Karpas-422 (cell line): ENCODE measurements at regions not wholly inside any gene's neighbourhood (a gene's known extent, or its start where the extent isn't known, plus 50 kb on each side); places are given as distances from the start of the nearest gene placed in this dataset.
"Not testable (repeated sequence)": the region's sequence is repeated elsewhere in the genome, so short reads cannot be mapped to it uniquely, and the experiment has no call there.

ENCODE experiments used
- DNase-seq: peaks from one replicate; pipeline ENCODE4 v3.0.0-alpha.2; 2015
- H2AFZ ChIP-seq: fragments of 200-600 bp; sonication (generic); 2 replicates; pipeline ENCODE4 v1.6.1; 2014; ENCODE audit warnings: antibody characterized with exemption, low read length, mixed read lengths
- H3K27ac ChIP-seq: fragments of 200-600 bp; sonication (generic); 2 replicates; pipeline ENCODE4 v1.5.1; 2014; ENCODE audit warnings: mild to moderate bottlenecking, low read length, moderate library complexity
- H3K27me3 ChIP-seq: fragments of 200-600 bp; sonication (generic); 2 replicates; pipeline ENCODE4 v1.6.1; 2014; ENCODE audit warnings: low read length, mixed read lengths
- H3K36me3 ChIP-seq: fragments of 200-600 bp; sonication (generic); 2 replicates; pipeline ENCODE4 v1.6.1; 2014; ENCODE audit warnings: low read length, mixed read lengths; ENCODE audit not compliant: insufficient read depth
- H3K4me1 ChIP-seq: fragments of 200-600 bp; sonication (generic); 2 replicates; pipeline ENCODE4 v1.6.1; 2014; ENCODE audit warnings: mild to moderate bottlenecking, low read length, mixed read lengths
- H3K4me2 ChIP-seq: fragments of 200-600 bp; sonication (generic); 2 replicates; pipeline ENCODE4 v1.6.1; 2014; ENCODE audit warnings: low read length, low read depth, mild to moderate bottlenecking; ENCODE audit not compliant: poor library complexity, severe bottlenecking
- H3K4me3 ChIP-seq: fragments of 200-600 bp; sonication (generic); 2 replicates; pipeline ENCODE4 v1.5.1; 2014; ENCODE audit warnings: mild to moderate bottlenecking, antibody characterized with exemption, low read length, mixed read lengths
- H3K79me2 ChIP-seq: fragments of 200-600 bp; sonication (generic); 2 replicates; pipeline ENCODE4 v1.6.1; 2014; ENCODE audit warnings: mild to moderate bottlenecking, low read length, mixed read lengths
- H3K9ac ChIP-seq: fragments of 200-600 bp; sonication (generic); 2 replicates; pipeline ENCODE4 v1.6.0; 2014; ENCODE audit warnings: low read length
- H3K9me2 ChIP-seq: fragments of 200-600 bp; sonication (generic), shearing (Covaris generic); replicated peaks from 2 replicates; pipeline ENCODE4 v1.6.0; 2014; ENCODE audit warnings: mild to moderate bottlenecking, low read length, moderate library complexity; ENCODE audit not compliant: insufficient read depth
- H3K9me3 ChIP-seq: fragments of 300-700, 200-600 bp; sonication (generic); 2 replicates; pipeline ENCODE4 v1.6.1; 2014; ENCODE audit warnings: low read length, mixed read lengths
- H4K20me1 ChIP-seq: fragments of 200-600 bp; sonication (generic); 2 replicates; pipeline ENCODE4 v1.6.1; 2014; ENCODE audit warnings: mild to moderate bottlenecking, antibody characterized with exemption, low read length, low read depth; ENCODE audit not compliant: insufficient read depth

DNA sequence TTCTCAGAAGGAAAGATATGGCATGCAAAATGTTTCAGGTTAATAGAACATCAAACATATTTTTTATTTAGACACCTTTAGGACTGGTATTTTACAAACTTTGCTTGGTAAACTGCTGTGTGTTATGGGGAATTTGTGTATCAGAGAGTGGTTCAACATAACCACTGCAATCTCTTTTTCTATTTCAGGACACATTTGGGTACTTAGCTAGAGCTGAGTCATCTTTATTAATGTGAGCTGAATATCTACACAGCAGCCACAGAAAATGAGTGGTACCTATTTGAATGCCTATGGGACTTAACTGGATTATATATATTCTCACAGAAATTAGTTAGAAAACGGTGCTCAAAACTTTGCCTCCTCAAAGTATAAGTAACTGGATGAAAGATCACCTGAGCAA, 179.8 kb downstream of the SPDYE17 start:
- H3K9me3 ChIP-seq, H3K9ac ChIP-seq, H3K27ac ChIP-seq, H3K27me3 ChIP-seq, H3K36me3 ChIP-seq, H4K20me1 ChIP-seq, H3K4me2 ChIP-seq, H3K79me2 ChIP-seq, H3K4me3 ChIP-seq, H2AFZ ChIP-seq, H3K4me1 ChIP-seq, DNase-seq, H3K9me2 ChIP-seq: not testable (repeated sequence)

DNA sequence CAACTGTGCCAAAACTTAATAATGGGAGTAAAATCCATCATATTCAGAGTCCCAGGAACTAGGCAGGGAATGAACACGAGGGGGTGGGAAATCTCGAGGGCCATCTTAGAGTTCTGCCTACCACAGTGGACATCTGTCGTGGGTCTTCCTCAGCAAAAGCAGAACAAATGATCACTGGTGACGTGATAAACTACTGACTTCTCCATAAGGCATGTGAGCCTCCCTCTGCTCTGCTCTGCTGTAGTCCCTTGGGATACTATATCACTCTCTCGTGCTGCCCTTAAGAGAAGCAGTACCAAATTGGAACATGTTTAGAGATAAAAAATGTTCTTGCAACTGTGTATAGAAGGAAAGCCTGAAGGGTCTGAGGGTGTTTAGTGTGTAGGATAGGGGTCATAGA, 180.5 kb downstream of the SPDYE17 start:
- not testable (repeated sequence) for H3K9me3 ChIP-seq, H3K4me1 ChIP-seq

DNA sequence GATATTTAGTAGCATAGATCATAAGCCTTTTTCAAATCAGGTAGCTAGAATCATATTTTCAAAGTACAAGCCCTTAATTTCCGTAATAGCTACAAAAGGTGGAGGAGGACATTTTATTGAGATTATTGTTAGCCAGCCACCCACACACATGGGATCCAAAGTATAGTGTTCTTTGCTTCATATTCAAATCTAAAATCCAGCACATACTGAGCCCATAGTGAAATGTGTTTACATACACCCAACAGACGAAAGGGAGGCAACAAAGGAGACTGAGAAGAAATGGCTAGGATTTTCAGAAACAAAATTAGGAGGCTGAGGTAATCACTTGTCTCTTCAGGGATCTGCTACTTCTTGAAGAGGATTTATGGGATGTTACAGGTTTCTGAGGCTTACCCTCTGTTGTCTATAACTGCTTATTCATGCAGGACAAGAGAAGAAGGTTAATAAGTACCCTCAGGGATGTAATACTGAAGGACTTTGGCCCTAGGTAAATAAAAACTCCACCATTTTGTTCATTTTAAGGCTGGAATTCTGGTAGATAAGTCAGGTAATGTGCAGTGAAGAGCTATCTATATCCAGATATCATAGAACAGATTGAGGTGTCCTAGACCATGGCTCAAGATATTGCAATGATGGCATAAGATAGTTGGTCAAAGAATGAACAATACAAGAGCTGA, 182.1 kb downstream of the SPDYE17 start:
- H3K4me1 ChIP-seq, H3K4me3 ChIP-seq, H3K27ac ChIP-seq, H4K20me1 ChIP-seq, H3K9me2 ChIP-seq, H3K79me2 ChIP-seq, DNase-seq, H3K36me3 ChIP-seq, H3K4me2 ChIP-seq, H3K9me3 ChIP-seq, H3K9ac ChIP-seq, H2AFZ ChIP-seq, H3K27me3 ChIP-seq: not testable (repeated sequence)

More for the DNA sequence above, 180.5 kb downstream of the SPDYE17 start:
- H3K4me3 ChIP-seq, H3K27me3 ChIP-seq, H2AFZ ChIP-seq, H3K9ac ChIP-seq, DNase-seq, H3K79me2 ChIP-seq, H3K9me2 ChIP-seq, H4K20me1 ChIP-seq, H3K36me3 ChIP-seq, H3K4me2 ChIP-seq, H3K27ac ChIP-seq: not testable (repeated sequence)

DNA sequence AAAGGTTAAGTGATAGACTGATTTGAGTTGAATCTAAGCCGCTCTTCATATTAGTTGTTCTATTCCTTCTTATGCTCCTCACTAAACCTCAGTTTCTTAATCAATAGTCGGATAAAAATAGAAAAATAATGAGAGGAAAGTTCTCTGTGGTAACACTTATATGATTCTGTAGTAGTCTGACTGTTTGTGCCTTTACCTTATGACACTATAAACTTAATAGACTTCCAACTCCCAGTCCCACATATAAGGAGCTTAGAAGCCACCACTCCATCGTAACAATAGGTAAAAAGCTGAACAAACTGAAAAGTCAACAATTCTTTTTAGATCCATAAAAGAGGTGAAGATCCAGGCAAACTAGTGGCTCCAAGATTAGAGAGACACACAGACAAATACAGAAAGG, 192.3 kb downstream of the SPDYE17 start:
- not testable (repeated sequence) for H3K79me2 ChIP-seq, H3K36me3 ChIP-seq, H3K9me2 ChIP-seq, H4K20me1 ChIP-seq, H3K4me3 ChIP-seq, H3K4me1 ChIP-seq, H3K27me3 ChIP-seq, H3K27ac ChIP-seq, H3K4me2 ChIP-seq, H2AFZ ChIP-seq, H3K9me3 ChIP-seq, H3K9ac ChIP-seq, DNase-seq

DNA sequence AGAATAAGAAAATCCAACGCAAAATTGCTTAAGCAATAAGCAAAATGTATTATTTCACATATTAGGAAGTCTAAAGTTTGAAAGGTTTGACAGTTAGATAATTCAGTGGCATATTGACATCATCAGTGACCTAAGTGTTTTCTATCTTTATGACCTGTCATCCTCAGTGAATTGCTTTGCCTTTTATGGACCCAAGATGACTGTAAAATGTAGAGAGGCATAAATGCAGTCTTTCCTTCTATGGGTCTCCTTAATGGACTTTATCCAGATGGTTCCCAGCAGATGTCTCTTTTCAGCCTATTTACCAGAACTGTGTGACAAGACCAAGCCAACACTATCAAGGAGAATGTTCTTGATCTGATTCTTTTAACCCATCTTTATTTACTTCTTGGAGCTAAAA, 192.9 kb downstream of the SPDYE17 start:
- H3K9ac ChIP-seq, H3K9me3 ChIP-seq, H3K4me3 ChIP-seq, H3K79me2 ChIP-seq, H2AFZ ChIP-seq, H3K27ac ChIP-seq, H3K27me3 ChIP-seq, H3K36me3 ChIP-seq, H4K20me1 ChIP-seq, H3K9me2 ChIP-seq, H3K4me2 ChIP-seq, H3K4me1 ChIP-seq, DNase-seq: not testable (repeated sequence)

DNA sequence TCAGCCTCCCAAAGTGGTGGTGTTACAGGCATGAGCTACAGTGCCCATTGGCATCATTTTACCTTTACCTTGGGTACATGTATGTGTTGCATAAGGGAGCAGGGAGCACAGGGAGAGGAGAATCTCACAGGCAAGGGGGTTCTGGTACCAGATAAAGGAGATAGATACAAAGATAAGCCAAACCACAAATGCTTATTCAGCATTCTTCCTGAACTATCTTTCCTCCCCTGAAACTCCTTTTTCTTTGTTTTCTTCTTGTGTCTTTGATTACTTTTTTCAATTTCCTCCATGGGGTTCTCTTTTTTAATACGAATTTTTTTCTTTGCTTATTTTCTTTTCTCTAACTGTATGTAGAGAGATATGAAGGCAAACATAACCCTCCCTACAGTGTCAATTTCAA, 193.8 kb downstream of the SPDYE17 start:
- H3K4me3 ChIP-seq, H3K36me3 ChIP-seq, H3K9ac ChIP-seq, DNase-seq, H4K20me1 ChIP-seq, H3K4me1 ChIP-seq, H3K27me3 ChIP-seq, H3K79me2 ChIP-seq, H3K9me2 ChIP-seq, H3K27ac ChIP-seq, H2AFZ ChIP-seq, H3K9me3 ChIP-seq, H3K4me2 ChIP-seq: not testable (repeated sequence)

DNA sequence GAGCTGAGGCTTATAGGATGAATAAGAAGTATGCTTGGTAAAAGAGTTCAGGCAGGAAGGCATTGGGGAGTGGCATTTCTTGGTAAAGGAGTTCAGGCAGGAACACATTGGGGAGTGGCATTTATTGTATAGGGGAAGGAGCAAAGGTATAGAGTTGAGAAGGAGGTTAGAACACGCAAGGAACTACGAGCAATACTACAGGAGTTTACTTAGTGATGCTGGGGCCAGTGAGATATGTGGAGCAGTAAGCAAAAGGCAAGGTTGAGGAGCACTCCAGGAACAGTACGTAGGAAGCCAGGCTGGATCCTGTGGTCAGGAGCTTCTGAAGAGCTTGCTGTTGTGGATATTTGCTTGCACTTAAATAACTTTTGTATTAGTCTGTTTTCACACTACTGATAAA, 202.2 kb upstream of the POMZP3 start:
- not testable (repeated sequence) for H4K20me1 ChIP-seq, H3K9ac ChIP-seq, H3K4me3 ChIP-seq, H2AFZ ChIP-seq, H3K4me2 ChIP-seq, DNase-seq, H3K36me3 ChIP-seq, H3K79me2 ChIP-seq, H3K27me3 ChIP-seq, H3K4me1 ChIP-seq, H3K9me2 ChIP-seq, H3K9me3 ChIP-seq, H3K27ac ChIP-seq

DNA sequence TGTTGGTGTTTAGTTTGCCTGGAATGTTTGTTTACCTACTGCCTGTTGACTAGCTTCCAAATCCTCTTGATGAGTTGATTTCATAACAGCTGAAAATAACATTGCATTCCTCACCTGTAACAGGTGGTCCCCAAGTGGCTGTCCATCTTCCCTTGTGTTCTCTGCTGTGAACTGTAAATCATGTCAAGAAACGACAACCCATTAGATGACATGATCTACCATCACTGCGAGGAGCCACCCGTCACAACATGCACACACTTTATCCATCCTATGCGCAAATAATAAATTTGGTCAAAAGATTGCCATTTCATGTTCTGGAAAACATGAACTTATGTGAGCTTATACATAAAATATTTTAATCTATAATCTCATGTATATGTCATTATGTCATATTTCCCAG, 199.1 kb upstream of the POMZP3 start:
- not testable (repeated sequence) for H3K27me3 ChIP-seq, DNase-seq, H2AFZ ChIP-seq, H3K9me2 ChIP-seq, H3K27ac ChIP-seq, H4K20me1 ChIP-seq, H3K9me3 ChIP-seq, H3K9ac ChIP-seq, H3K4me3 ChIP-seq, H3K79me2 ChIP-seq, H3K4me2 ChIP-seq, H3K4me1 ChIP-seq, H3K36me3 ChIP-seq

DNA sequence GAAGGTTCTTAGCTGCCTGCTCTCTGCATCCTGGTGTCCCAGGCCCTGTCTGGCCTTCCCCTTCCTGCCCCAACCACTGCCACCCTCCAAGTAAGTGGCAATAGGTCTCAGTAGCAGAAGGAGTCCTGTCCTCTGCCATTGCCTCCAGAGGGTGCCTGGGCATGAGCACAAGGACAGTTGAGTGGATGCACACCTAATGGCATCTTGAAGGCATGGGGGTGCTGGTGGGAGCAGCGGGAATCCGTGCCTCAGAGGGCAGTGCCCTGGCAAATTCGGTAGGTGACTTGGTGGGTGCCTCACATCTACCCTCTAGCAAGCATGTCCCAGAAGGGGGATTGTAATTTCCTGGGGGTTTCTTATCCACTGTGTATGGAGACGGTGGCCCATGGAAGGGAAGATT, 182.8 kb upstream of the POMZP3 start:
- DNase-seq, H4K20me1 ChIP-seq, H2AFZ ChIP-seq, H3K9me3 ChIP-seq, H3K4me3 ChIP-seq, H3K27ac ChIP-seq, H3K4me2 ChIP-seq, H3K4me1 ChIP-seq, H3K79me2 ChIP-seq, H3K27me3 ChIP-seq, H3K36me3 ChIP-seq, H3K9ac ChIP-seq, H3K9me2 ChIP-seq: not testable (repeated sequence)
